Neuronal stem cell (in vitro differentiated cells): ENCODE measurements at regions not wholly inside any gene's neighbourhood (a gene's known extent, or its start where the extent isn't known, plus 50 kb on each side); places are given as distances from the start of the nearest gene placed in this dataset.
A peak's percentile ranks its signal among the peaks of the same experiment; 100 is the strongest.

ENCODE experiments used
- DNase-seq: peaks from one replicate; pipeline ENCODE4 v3.0.0-alpha.2; 2013; ENCODE audit warnings: low spot score
- H2AFZ ChIP-seq: one replicate; pipeline ENCODE4 v1.6.1; 2013; ENCODE audit warnings: mild to moderate bottlenecking, low read length, inconsistent platforms
- H2AK5ac ChIP-seq: 2 replicates; pipeline ENCODE4 v1.6.1; 2013; ENCODE audit warnings: low read depth, mild to moderate bottlenecking, inconsistent platforms, low read length, moderate library complexity, mixed read lengths
- H2BK120ac ChIP-seq: 2 replicates; pipeline ENCODE4 v1.6.1; 2013; ENCODE audit warnings: low read depth, mild to moderate bottlenecking, inconsistent platforms, low read length, moderate library complexity, mixed read lengths
- H2BK12ac ChIP-seq: one replicate; pipeline ENCODE4 v1.6.1; 2013; ENCODE audit warnings: low read length, inconsistent platforms
- H2BK15ac ChIP-seq: 2 replicates; pipeline ENCODE4 v1.6.1; 2013; ENCODE audit warnings: mild to moderate bottlenecking, low read length, inconsistent platforms, mixed read lengths
- H2BK5ac ChIP-seq: one replicate; pipeline ENCODE4 v1.6.1; 2013; ENCODE audit warnings: inconsistent platforms, mild to moderate bottlenecking, low read length, moderate library complexity
- H3K14ac ChIP-seq: one replicate; pipeline ENCODE4 v1.6.1; 2013; ENCODE audit warnings: low read length, inconsistent platforms
- H3K18ac ChIP-seq: 2 replicates; pipeline ENCODE4 v1.6.1; 2013; ENCODE audit warnings: low read length, inconsistent platforms
- H3K23ac ChIP-seq: 2 replicates; pipeline ENCODE4 v1.6.1; 2013; ENCODE audit warnings: low read depth, mild to moderate bottlenecking, mixed read lengths, low read length, inconsistent platforms; ENCODE audit not compliant: poor library complexity
- H3K27ac ChIP-seq: replicated peaks from 3 replicates; pipeline ENCODE4 v1.5.1; 2013; ENCODE audit warnings: low read length, inconsistent platforms
- H3K27me3 ChIP-seq, 3 experiments: 2 replicates each; pipeline ENCODE4 v1.6.1; 2013; ENCODE audit warnings: low read length in 3 of 3, mild to moderate bottlenecking in 2 of 3, inconsistent platforms in 1 of 3, low read depth in 1 of 3, mixed read lengths in 1 of 3, moderate library complexity in 1 of 3; ENCODE audit not compliant: control insufficient read depth in 3 of 3, insufficient read depth in 3 of 3
- H3K36me3 ChIP-seq, 2 donors: replicated peaks in 1 of 2; 2 replicates each; pipeline ENCODE4 v1.6.1; 2013; ENCODE audit warnings: low read length in 2 of 2; ENCODE audit not compliant: control insufficient read depth in 2 of 2, insufficient read depth in 2 of 2
- H3K4ac ChIP-seq: 2 replicates; pipeline ENCODE4 v1.6.1; 2013; ENCODE audit warnings: inconsistent platforms, mild to moderate bottlenecking, low read length, moderate library complexity
- H3K4me1 ChIP-seq, 2 donors: 1 replicate in 1 of 2; 2 replicates in 1 of 2; pipeline ENCODE4 v1.6.1; 2013; ENCODE audit warnings: low read length in 2 of 2, low read depth in 1 of 2; ENCODE audit not compliant: control insufficient read depth in 2 of 2, insufficient read depth in 1 of 2
- H3K4me2 ChIP-seq: one replicate; pipeline ENCODE4 v1.6.1; 2013; ENCODE audit warnings: mild to moderate bottlenecking, low read length, inconsistent platforms; ENCODE audit not compliant: insufficient read depth, poor library complexity, severe bottlenecking
- H3K4me3 ChIP-seq, 2 donors: 2 replicates each; pipeline ENCODE4 v1.5.1; 2013; ENCODE audit warnings: low read length in 2 of 2, mild to moderate bottlenecking in 2 of 2, inconsistent platforms in 1 of 2, moderate library complexity in 1 of 2
- H3K79me1 ChIP-seq: one replicate; pipeline ENCODE4 v1.6.1; 2013; ENCODE audit warnings: low read depth, mild to moderate bottlenecking, inconsistent platforms, low read length, moderate library complexity
- H3K9ac ChIP-seq: one replicate; pipeline ENCODE4 v1.6.1; 2013; ENCODE audit warnings: mild to moderate bottlenecking, low read depth, low read length, inconsistent platforms; ENCODE audit not compliant: poor library complexity
- H3K9me3 ChIP-seq, 2 donors: replicated peaks in 1 of 2; 2 replicates each; pipeline versions ENCODE3 to v1.6.1; 2013; ENCODE audit warnings: low read length in 2 of 2, mild to moderate bottlenecking in 2 of 2, inconsistent platforms in 1 of 2, low read depth in 1 of 2, mixed read lengths in 1 of 2, moderate library complexity in 1 of 2; ENCODE audit not compliant: control insufficient read depth in 2 of 2, insufficient read depth in 1 of 2
- H4K8ac ChIP-seq: one replicate; pipeline ENCODE4 v1.6.1; 2013; ENCODE audit warnings: low read depth, mild to moderate bottlenecking, inconsistent platforms, low read length, moderate library complexity
- H4K91ac ChIP-seq: one replicate; pipeline ENCODE4 v1.6.1; 2013; ENCODE audit warnings: low read length, low read depth, mild to moderate bottlenecking, inconsistent platforms; ENCODE audit not compliant: poor library complexity
- WGBS, 2 donors: extraction: QIAGEN DNeasy Blood & Tissue Kit; methylation state at CpG; one replicate each; pipeline ENCODE4 v1.1.7; 2013; ENCODE audit warnings: missing lambda C conversion rate in 2 of 2, mixed read lengths in 1 of 2; ENCODE audit not compliant: insufficient read length in 2 of 2, insufficient replicate concordance in 1 of 2; ENCODE audit errors: extremely low coverage in 2 of 2; 5-methylcytosine and 5-hydroxymethylcytosine counted together

- no peak overlapping the region for H3K4me3 ChIP-seq
- H3K4me2 ChIP-seq, result no peak overlapping the region
- no peak overlapping the region for H2AFZ ChIP-seq
- no CpG with 5 or more reads among the region's 6 CpGs for WGBS, 2 donors
- H3K27ac ChIP-seq, result no peak overlapping the region
- H3K14ac ChIP-seq, result peak overlapping the region; percentile 91
- H3K4me1 ChIP-seq, result no peaks in the 10 kb centered on the region
- no peak overlapping the region for H2BK120ac ChIP-seq
- no peak overlapping the region for H3K9ac ChIP-seq
- no peak overlapping the region for H3K23ac ChIP-seq
- H2BK5ac ChIP-seq, result no peak overlapping the region
- H3K9me3 ChIP-seq, result peaks cover 1 to 4% of the 10 kb centered on the region in 2 donors
- no peak overlapping the region for H2BK15ac ChIP-seq
- H3K36me3 ChIP-seq, result no peaks in the 10 kb centered on the region
- H4K91ac ChIP-seq, result no peak overlapping the region
- no peaks in the 10 kb centered on the region for H3K79me1 ChIP-seq
- H4K8ac ChIP-seq, result no peak overlapping the region
- peak overlapping the region; percentile 54 for H3K18ac ChIP-seq
- no peak overlapping the region for H2BK12ac ChIP-seq
- no peak overlapping the region for H3K4ac ChIP-seq
- no peak overlapping the region for H2AK5ac ChIP-seq
- DNase-seq, result no peak
- peaks cover 0 to 4% (median 0%) of the 10 kb centered on the region in 3 experiments for H3K27me3 ChIP-seq
These were observed 137.3 kb upstream of the THY1 start for GRCh38 chr11:119560291-119560690.

DNA sequence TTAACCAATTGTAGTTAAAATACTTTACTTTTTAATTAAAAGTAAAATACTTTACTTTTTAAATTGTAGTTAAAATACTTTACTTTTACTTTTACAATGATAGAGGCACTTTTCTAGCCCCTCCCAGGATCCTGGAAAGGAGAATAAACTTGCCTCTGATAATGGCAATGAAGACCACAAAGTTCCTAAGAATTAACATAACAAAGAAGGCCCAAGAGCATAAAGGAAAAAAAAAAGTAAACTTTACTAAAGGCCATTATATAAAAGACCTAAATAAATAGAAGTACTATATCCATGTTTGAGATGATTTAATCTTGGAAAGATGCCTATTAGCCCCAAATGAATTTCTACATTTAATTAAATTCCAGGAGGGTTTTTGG lies 129.1 kb upstream of the THY1 start:
- H3K14ac ChIP-seq, result no peak overlapping the region
- peaks cover 0 to 9% of the 10 kb centered on the region in 2 donors for H3K9me3 ChIP-seq
- H3K4me3 ChIP-seq, result no peak overlapping the region
- H3K79me1 ChIP-seq, result no peaks in the 10 kb centered on the region
- no peak overlapping the region for H2BK15ac ChIP-seq
- no peak overlapping the region for H3K27ac ChIP-seq
- DNase-seq, result no peak
- H3K18ac ChIP-seq, result no peak overlapping the region
- H3K4me1 ChIP-seq, result peaks cover 0 to 5% of the 10 kb centered on the region in 2 donors
- H3K36me3 ChIP-seq, result peaks cover 0 to 2% of the 10 kb centered on the region in 2 donors
- H2AFZ ChIP-seq, result no peak overlapping the region
- no peak overlapping the region for H2BK5ac ChIP-seq
- no peak overlapping the region for H3K9ac ChIP-seq
- no peak overlapping the region for H2BK120ac ChIP-seq
- H3K4ac ChIP-seq, result no peak overlapping the region
- no peak overlapping the region for H2BK12ac ChIP-seq
- H2AK5ac ChIP-seq, result no peak overlapping the region
- H3K27me3 ChIP-seq, result peaks cover 0 to 6% (median 0%) of the 10 kb centered on the region in 3 experiments
- no peak overlapping the region for H3K4me2 ChIP-seq
- no peak overlapping the region for H4K91ac ChIP-seq
- H3K23ac ChIP-seq, result no peak overlapping the region
- no peak overlapping the region for H4K8ac ChIP-seq

DNA sequence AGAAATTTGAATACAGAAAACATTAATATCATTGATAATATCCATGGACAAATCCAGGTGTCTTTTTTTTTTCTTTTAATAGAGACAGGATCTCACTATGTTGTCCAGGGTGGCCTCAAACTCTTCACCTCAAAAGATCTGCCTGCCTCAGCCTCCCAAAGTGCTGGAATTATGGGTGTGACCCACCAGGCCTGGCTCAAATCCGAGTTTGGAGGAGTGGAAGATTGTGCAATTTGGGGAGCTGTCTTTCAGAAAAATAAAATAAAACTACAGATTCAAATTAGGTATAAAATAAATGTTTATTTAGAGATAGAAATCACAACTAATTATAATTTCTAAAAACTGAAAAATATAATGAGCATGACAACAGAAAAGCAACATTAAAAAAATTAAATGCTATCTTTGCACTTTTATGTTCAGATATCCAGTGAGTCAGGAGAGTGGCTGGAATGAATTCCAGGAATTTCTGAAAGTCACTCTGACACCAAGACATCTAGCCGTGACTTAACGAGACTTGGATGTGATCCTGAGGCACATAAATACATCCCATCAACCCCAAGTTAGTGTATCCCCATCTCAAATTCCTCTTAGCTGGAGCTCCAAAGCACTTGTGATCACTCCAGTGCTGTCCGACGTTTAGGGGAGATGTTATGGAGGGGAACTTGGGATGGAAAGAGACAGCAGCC lies 128.6 kb upstream of the THY1 start:
- H3K36me3 ChIP-seq, result peaks cover 0 to 2% of the 10 kb centered on the region in 2 donors
- H3K27ac ChIP-seq, result no peak overlapping the region
- DNase-seq, result no peak
- WGBS, 2 donors, result no CpG with 5 or more reads among the region's 5 CpGs
- no peaks in the 10 kb centered on the region for H3K79me1 ChIP-seq
- no peak overlapping the region for H3K18ac ChIP-seq
- H2BK12ac ChIP-seq, result no peak overlapping the region
- no peak overlapping the region for H2BK120ac ChIP-seq
- H4K8ac ChIP-seq, result no peak overlapping the region
- no peak overlapping the region for H4K91ac ChIP-seq
- no peak overlapping the region for H3K4ac ChIP-seq
- H3K4me3 ChIP-seq, result no peak overlapping the region
- H3K23ac ChIP-seq, result no peak overlapping the region
- H2AFZ ChIP-seq, result no peak overlapping the region
- no peak overlapping the region for H2BK15ac ChIP-seq
- H3K14ac ChIP-seq, result no peak overlapping the region
- H2BK5ac ChIP-seq, result no peak overlapping the region
- peaks cover 0 to 5% of the 10 kb centered on the region in 2 donors for H3K4me1 ChIP-seq
- no peak overlapping the region for H2AK5ac ChIP-seq
- H3K9ac ChIP-seq, result no peak overlapping the region
- peaks cover 0 to 9% of the 10 kb centered on the region in 2 donors for H3K9me3 ChIP-seq
- H3K4me2 ChIP-seq, result no peak overlapping the region
- peaks cover 0 to 7% (median 0%) of the 10 kb centered on the region in 3 experiments for H3K27me3 ChIP-seq

DNA sequence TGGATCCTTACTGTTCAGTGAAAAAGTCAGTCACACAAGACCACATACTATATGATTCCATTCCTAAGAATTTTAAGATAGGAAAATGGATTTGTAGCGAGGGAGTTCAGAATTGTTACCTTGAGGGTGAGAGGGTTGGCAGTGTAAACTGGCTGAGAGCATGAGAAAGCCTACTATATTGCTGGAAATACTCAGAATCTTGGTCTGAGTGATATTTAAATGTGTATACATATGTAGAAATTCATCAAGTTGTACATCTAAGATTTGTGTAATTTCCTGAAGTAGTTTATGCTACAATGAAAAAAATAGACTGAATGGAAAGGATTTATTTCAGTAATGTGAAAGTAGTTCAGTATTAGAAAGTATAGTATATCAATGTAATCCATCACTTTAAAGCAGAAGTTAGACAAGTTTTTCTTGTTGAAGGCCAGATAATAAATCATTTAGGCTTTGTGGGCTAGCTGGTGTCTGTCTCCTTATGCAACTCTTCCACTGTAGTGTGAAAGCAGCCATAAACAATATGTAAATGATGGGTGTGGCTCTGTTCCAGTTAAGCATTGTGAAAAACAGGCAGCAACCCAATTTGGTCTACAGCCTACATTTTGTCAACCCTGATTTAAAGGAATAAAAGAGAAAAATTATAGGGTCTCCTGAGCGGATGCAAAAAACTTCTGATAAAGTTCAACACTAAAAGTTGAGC lies 127.2 kb upstream of the THY1 start:
- H3K27me3 ChIP-seq, result peaks cover 0 to 13% (median 0%) of the 10 kb centered on the region in 3 experiments
- H4K91ac ChIP-seq, result no peak overlapping the region
- no peak overlapping the region for H3K9ac ChIP-seq
- no peak overlapping the region for H2BK15ac ChIP-seq
- H2AFZ ChIP-seq, result no peak overlapping the region
- no peak overlapping the region for H3K4me3 ChIP-seq
- H3K36me3 ChIP-seq, result peaks cover 0 to 2% of the 10 kb centered on the region in 2 donors
- no peak overlapping the region for H4K8ac ChIP-seq
- peaks cover 0 to 5% of the 10 kb centered on the region in 2 donors for H3K4me1 ChIP-seq
- H2BK12ac ChIP-seq, result no peak overlapping the region
- no peak overlapping the region for H2AK5ac ChIP-seq
- DNase-seq, result no peak
- H3K23ac ChIP-seq, result no peak overlapping the region
- no peak overlapping the region for H3K4ac ChIP-seq
- H3K14ac ChIP-seq, result no peak overlapping the region
- H3K18ac ChIP-seq, result no peak overlapping the region
- no peak overlapping the region for H2BK5ac ChIP-seq
- no peaks in the 10 kb centered on the region for H3K79me1 ChIP-seq
- H3K4me2 ChIP-seq, result no peak overlapping the region
- no CpG with 5 or more reads among the region's 2 CpGs for WGBS, 2 donors
- no peak overlapping the region for H2BK120ac ChIP-seq
- H3K9me3 ChIP-seq, result peaks cover 0 to 5% of the 10 kb centered on the region in 2 donors
- H3K27ac ChIP-seq, result no peak overlapping the region
